IPS-NIHi7 (cell line): ENCODE measurements at regions not wholly inside any gene's neighbourhood (a gene's known extent, or its start where the extent isn't known, plus 50 kb on each side); places are given as distances from the start of the nearest gene placed in this dataset.
A peak's percentile ranks its signal among the peaks of the same experiment; 100 is the strongest.

ENCODE experiments used
- DNase-seq: peaks from one replicate; pipeline ENCODE4 v3.0.0; 2012; ENCODE audit warnings: mixed read lengths; ENCODE audit errors: extremely low spot score

GRCh38 chr2:208545403-208546042, 138.9 kb downstream of the PTH2R start:
- DNase-seq: peak; percentile 27

GRCh38 chr2:208546107-208546506, 139.5 kb downstream of the PTH2R start:
- no peak for DNase-seq

- no peak for DNase-seq
Measured at GRCh38 chr2:208546860-208547650, 140.5 kb downstream of the PTH2R start.

- no peak for DNase-seq
Measured at GRCh38 chr2:208548700-208549099, 142.1 kb downstream of the PTH2R start.

- no peak for DNase-seq
Measured at GRCh38 chr2:208549546-208550158, 143.1 kb downstream of the PTH2R start.

GRCh38 chr2:208552943-208553342, 146.4 kb downstream of the PTH2R start:
- no peak for DNase-seq

GRCh38 chr2:208556983-208557484, 150.4 kb downstream of the PTH2R start:
- DNase-seq: no peak

- DNase-seq: no peak
Measured at GRCh38 chr2:208565690-208566416, 159.3 kb downstream of the PTH2R start.

- DNase-seq: no peak
Measured at GRCh38 chr2:208568203-208568602, 161.6 kb downstream of the PTH2R start.

- no peak for DNase-seq
Measured at GRCh38 chr2:208570066-208570465, 163.5 kb downstream of the PTH2R start.

- no peak for DNase-seq
Measured at GRCh38 chr2:208570851-208571763, 164.5 kb downstream of the PTH2R start.

GRCh38 chr2:208571764-208572131, 165.2 kb downstream of the PTH2R start:
- DNase-seq: no peak

- no peak for DNase-seq
Measured at GRCh38 chr2:208573569-208573968, 167.0 kb downstream of the PTH2R start.

GRCh38 chr2:208579678-208580077, 173.1 kb downstream of the PTH2R start:
- no peak for DNase-seq

GRCh38 chr2:208584378-208584985, 177.9 kb downstream of the PTH2R start:
- no peak for DNase-seq

- no peak for DNase-seq
Measured at GRCh38 chr2:208586516-208586915, 179.9 kb downstream of the PTH2R start.

- DNase-seq: no peak
Measured at GRCh38 chr2:208594642-208595385, 188.2 kb downstream of the PTH2R start.

- DNase-seq: no peak
Measured at GRCh38 chr2:208595386-208596275, 189.0 kb downstream of the PTH2R start.

GRCh38 chr2:208607694-208608093, 201.1 kb downstream of the PTH2R start:
- DNase-seq: no peak
